GM19328 (cell line): ENCODE measurements at regions not wholly inside any gene's neighbourhood (a gene's known extent, or its start where the extent isn't known, plus 50 kb on each side); places are given as distances from the start of the nearest gene placed in this dataset.
"Not testable (repeated sequence)": the region's sequence is repeated elsewhere in the genome, so short reads cannot be mapped to it uniquely, and the experiment has no call there.

Source experiments
- ATAC-seq: cut with Tn5 transposase; IDR thresholded peaks from one replicate; pipeline ENCODE4 v1.9.1; 2021; ENCODE audit warnings: mild to moderate bottlenecking, moderate library complexity; ENCODE audit not compliant: unreplicated experiment

- no peak for ATAC-seq
Measured at GRCh38 chr1:29805122-29805895, 569.0 kb downstream of the PTPRU start.

GRCh38 chr1:29804181-29804899, 568.0 kb downstream of the PTPRU start:
- no peak for ATAC-seq

DNA sequence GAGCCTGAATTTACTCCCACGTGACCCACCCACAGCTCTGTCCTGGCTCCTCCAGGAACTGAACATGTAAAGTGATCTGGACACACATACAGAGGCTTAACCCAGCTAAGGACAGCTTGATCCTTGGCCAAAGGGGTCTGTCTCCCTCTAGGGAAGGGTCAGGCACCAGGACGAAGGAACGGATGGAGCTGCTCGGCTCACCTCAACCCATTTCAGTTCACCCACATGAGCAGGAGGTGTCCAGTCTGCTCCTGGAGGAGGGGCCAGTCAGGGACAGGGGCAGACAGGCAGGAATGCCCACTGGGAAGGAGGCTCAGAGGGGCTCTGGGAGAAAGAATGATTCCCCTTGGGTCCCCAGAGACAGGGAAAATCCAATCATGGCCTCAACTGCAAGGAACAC, 567.2 kb downstream of the PTPRU start:
- no peak for ATAC-seq

- ATAC-seq = no peak
Measured at GRCh38 chr1:29802181-29803068, 566.1 kb downstream of the PTPRU start.

- ATAC-seq = no peak
Measured at GRCh38 chr1:29801561-29801973, 565.2 kb downstream of the PTPRU start.

DNA sequence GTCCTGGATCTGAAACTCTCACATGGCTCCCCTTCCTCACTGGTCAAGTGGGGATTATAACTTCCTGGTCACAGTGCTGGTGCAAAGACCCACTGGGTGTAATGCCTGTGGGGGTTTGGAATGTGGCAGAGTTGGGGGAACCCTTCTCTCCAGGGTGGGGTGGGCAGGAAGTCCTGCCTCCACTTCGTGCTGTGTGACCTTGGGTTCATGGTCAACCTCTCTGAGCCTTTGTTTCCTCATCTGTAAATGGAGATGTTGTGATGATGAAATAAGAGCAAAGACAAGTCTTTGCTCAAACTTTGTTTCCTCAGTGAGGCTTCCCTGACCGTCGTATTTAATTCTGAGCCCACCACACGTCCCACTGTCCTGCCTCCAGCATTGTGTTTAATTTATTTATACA, 564.7 kb downstream of the PTPRU start:
- ATAC-seq = no peak

- ATAC-seq = no peak
Measured at GRCh38 chr1:29800522-29800956, 564.2 kb downstream of the PTPRU start.

DNA sequence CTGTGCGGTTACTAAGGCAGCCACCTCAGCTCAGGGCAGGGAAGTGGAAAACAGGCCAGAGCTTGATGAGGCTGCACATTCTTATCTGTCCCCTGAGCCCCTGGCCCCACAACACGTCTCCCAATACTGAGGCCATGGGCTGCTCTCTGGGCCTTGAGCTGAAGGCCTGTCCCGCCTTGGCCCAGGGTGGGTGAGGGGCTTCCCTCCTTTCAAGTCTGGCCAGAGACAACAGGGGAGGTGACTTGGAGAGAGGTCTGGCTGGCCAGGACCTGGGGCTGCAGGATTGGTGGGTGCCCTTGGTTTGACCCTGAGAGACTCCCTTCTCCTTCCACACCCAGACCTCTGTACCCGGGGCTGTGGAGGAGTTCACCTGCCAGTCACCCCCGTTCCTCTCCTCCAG, 563.8 kb downstream of the PTPRU start:
- no peak for ATAC-seq

GRCh38 chr1:29798699-29799566, 562.6 kb downstream of the PTPRU start:
- ATAC-seq = no peak

GRCh38 chr1:29797125-29797524, 560.8 kb downstream of the PTPRU start:
- not testable (repeated sequence) for ATAC-seq

DNA sequence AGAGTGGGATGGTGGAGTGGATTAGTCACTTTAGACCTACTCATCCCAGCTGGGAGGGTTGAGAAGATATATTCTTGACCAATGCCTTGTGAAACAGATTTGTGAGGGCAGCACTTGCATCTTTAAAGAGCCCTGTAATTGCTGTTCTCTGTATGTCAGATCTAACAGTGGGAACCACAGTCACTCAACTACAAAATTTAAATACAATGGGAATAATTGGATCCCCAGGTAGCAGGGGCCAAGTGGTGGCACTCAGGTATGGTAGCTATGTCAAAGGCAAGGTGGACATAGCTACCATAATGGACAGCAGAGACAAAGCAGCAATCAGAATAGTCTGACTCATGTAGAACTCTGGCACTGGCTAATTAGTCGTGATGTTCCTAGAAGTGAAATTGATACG, 559.6 kb downstream of the PTPRU start:
- ATAC-seq = not testable (repeated sequence)

DNA sequence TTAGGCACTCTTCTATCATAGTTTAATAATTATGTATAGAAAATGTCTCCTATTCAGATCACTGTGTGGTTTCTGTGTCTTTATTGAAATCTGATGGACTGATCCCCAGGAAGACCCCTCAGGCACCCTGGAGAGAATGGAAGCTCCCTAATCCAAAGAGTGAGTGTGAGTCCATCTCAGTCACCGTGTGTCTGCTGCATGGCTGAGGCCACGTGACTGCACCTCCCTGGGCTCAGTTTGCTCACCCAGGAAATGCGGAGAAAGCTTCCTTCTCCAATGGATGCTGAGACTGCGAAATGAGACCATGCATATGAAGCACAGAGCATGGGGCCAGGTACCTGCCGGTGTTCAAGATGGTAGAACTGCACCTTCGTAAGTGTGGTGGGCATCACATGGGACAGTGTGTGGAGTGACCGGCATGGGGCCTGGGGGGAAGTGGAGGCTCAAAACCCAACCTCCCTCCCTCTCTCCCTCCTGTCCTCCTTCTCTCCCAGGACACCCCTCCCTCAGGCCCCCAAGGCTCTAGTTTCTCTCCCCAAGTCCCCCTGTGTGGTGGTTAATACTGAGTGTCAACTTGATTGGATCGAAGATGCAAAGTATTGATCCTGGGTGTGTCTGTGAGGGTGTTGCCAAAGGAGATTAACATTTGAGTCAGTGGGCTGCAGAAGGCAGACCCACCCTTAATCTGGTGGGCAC, 557.5 kb downstream of the PTPRU start:
- no peak for ATAC-seq

DNA sequence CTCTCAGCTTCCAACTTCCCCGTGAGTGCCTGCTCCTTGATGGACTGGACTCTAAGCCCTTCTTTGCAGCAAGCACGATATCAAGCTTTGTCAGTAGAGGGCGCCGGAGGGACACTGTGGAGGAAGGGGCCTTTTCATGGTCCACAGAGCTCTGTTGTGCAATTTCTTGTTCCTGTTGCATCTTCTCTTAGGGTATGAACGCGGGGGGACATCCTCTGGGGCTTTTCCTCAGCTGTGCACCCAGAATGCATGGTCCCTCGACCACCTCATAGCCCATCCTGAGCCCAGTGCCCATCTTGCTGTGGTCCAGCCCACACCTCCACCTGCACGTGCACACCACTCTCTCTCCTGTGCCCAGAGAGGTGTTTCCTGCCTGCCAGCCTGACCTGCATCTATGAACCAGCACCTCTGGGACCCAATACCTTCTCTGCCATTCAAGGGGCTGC, 556.8 kb downstream of the PTPRU start:
- no peak for ATAC-seq

DNA sequence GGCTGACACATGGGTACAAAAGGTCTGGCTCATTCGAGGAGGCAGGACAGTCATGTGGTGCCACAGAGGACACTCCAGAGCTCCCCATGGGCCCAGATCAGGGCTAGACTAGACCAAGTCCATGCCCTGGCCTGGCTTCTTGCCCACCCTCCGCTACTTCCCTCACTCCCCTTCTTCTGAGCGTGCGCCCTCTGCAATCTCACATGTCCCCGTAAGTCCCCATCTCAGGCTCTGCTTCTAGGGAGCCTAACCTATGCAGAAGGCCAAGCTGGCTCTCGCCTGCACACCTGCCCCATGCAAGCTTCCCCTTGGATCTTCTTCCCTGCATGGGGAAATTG, 553.6 kb downstream of the PTPRU start:
- ATAC-seq = no peak

DNA sequence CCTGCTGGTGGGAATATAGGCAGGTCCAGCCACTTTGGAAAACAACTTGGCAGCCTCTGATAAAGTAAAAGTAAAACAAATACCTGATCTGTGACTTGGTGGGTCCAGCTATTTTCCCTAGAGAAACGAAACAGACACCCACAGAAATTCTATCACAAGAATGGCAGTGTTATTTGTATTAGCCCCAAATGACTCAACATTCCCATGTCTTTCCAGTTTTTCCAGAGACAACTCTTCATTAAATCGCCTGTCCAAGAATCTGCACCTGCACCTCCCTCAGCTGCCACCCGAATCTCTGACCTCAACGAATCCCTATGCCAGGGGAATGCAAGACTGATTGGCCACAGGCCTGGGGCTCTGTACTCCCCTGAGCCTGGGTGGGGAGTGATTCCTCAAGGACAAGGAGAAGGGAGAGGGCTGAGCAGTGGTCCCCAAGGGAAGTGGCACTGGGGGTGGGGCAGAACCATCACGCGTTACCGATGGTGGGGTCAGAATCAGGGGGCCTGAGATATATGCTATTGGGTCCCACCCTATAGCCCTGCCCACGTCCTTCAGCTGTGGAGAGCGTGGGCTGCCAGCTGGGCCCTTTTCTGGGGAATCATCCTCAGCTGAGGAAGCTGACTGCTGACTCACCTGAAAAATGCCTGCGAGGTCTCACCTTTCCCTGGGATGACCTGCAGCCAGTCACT, 553.0 kb downstream of the PTPRU start:
- no peak for ATAC-seq

GRCh38 chr1:29786791-29787732, 550.7 kb downstream of the PTPRU start:
- no peak for ATAC-seq

GRCh38 chr1:29786195-29786594, 549.9 kb downstream of the PTPRU start:
- no peak for ATAC-seq

- no peak for ATAC-seq
Measured at GRCh38 chr1:29785554-29785953, 549.2 kb downstream of the PTPRU start.
